WTC11 (cell line): ENCODE measurements at regions not wholly inside any gene's neighbourhood (a gene's known extent, or its start where the extent isn't known, plus 50 kb on each side); places are given as distances from the start of the nearest gene placed in this dataset.

Source experiments
- ATAC-seq: fragments of 200-7000 bp; cut with Tn5 transposase; 2 replicates; pipeline ENCODE4 v1.10.0; 2021; ENCODE audit warnings: mild to moderate bottlenecking, moderate library complexity
- CTCF ChIA-PET: fragments of 300-600 bp; sonication (Branson Sonifier 250); formaldehyde crosslinking; loops from one replicate; lab custom pipeline; 2021; ENCODE audit warnings: antibody characterized with exemption; lab: Charles Lee
- POLR2A ChIA-PET: fragments of 350-600 bp; sonication (Branson Sonifier 250); formaldehyde crosslinking; loops from one replicate; lab custom pipeline; 2021; ENCODE audit warnings: antibody characterized with exemption; lab: Charles Lee
- DNase-seq: peaks from one replicate; pipeline ENCODE4 v3.0.0; 2021; ENCODE audit warnings: low spot score
- H3K27ac Mint-ChIP-seq: 2 replicates; pipeline ENCODE4 v1.8.0; 2021; ENCODE audit warnings: mixed read lengths
- H3K27me3 Mint-ChIP-seq: 2 replicates; pipeline ENCODE4 v1.8.0; 2021; ENCODE audit warnings: low read depth, mild to moderate bottlenecking, moderate library complexity, mixed read lengths
- H3K36me3 Mint-ChIP-seq: 2 replicates; pipeline ENCODE4 v1.8.0; 2021; ENCODE audit warnings: mixed read lengths
- H3K4me1 Mint-ChIP-seq: 2 replicates; pipeline ENCODE4 v1.8.0; 2022; ENCODE audit warnings: mixed read lengths
- H3K4me3 Mint-ChIP-seq: 2 replicates; pipeline ENCODE4 v1.8.0; 2021; ENCODE audit warnings: mild to moderate bottlenecking, moderate library complexity, mixed read lengths
- H3K9me3 Mint-ChIP-seq: 2 replicates; pipeline ENCODE4 v1.8.0; 2021; ENCODE audit warnings: mixed read lengths
- AR ChIP-seq: fragments of 250-450 bp; sonication (Bioruptor Pico); IDR thresholded peaks from 2 replicates; pipeline ENCODE4 v1.9.0; 2021; ENCODE audit warnings: mild to moderate bottlenecking
- CREB1 ChIP-seq: sonication (generic); formaldehyde crosslinking; IDR thresholded peaks from 2 replicates; pipeline ENCODE4 v1.8.0; 2023; ENCODE audit warnings: mild to moderate bottlenecking, missing genetic modification reagents
- CREM ChIP-seq: sonication (generic); formaldehyde crosslinking; IDR thresholded peaks from 2 replicates; pipeline ENCODE4 v1.8.1; 2022; ENCODE audit warnings: mild to moderate bottlenecking, missing genetic modification reagents, moderate library complexity
- ELF4 ChIP-seq: sonication (generic); formaldehyde crosslinking; IDR thresholded peaks from 2 replicates; pipeline ENCODE4 v1.8.1; 2022; ENCODE audit warnings: low read depth, mild to moderate bottlenecking, moderate library complexity, missing genetic modification reagents
- EMX1 ChIP-seq: fragments of 250-450 bp; sonication (Bioruptor Pico); IDR thresholded peaks from 2 replicates; pipeline ENCODE4 v1.8.0; 2021; ENCODE audit warnings: mild to moderate bottlenecking
- FOXK1 ChIP-seq: sonication (generic); formaldehyde crosslinking; IDR thresholded peaks from 2 replicates; pipeline ENCODE4 v1.8.0; 2022; ENCODE audit warnings: mild to moderate bottlenecking, moderate library complexity, missing genetic modification reagents
- FOXP1 ChIP-seq: sonication (generic); formaldehyde crosslinking; IDR thresholded peaks from 2 replicates; pipeline ENCODE4 v1.8.0; 2022; ENCODE audit warnings: missing genetic modification reagents, mild to moderate bottlenecking, moderate library complexity, borderline replicate concordance
- MAX ChIP-seq: sonication (generic); formaldehyde crosslinking; IDR thresholded peaks from 2 replicates; pipeline ENCODE4 v1.8.0; 2022; ENCODE audit warnings: mild to moderate bottlenecking, missing genetic modification reagents
- MLX ChIP-seq: sonication (generic); formaldehyde crosslinking; IDR thresholded peaks from 2 replicates; pipeline ENCODE4 v1.8.1; 2023; ENCODE audit warnings: mild to moderate bottlenecking, missing genetic modification reagents, moderate library complexity
- NFE2L1 ChIP-seq: sonication (generic); formaldehyde crosslinking; IDR thresholded peaks from 2 replicates; pipeline ENCODE4 v1.8.1; 2023; ENCODE audit warnings: missing genetic modification reagents
- PRRX2 ChIP-seq: fragments of 250-450 bp; sonication (Bioruptor Pico); IDR thresholded peaks from 2 replicates; pipeline ENCODE4 v1.8.0; 2021; ENCODE audit warnings: mild to moderate bottlenecking
- SP1 ChIP-seq: sonication (generic); formaldehyde crosslinking; conservative IDR thresholded peaks from 2 replicates; pipeline ENCODE4 v1.8.1; 2022; ENCODE audit warnings: missing genetic modification reagents
- USF2 ChIP-seq: sonication (generic); formaldehyde crosslinking; IDR thresholded peaks from 2 replicates; pipeline ENCODE4 v1.8.1; 2023; ENCODE audit warnings: mild to moderate bottlenecking, missing genetic modification reagents, moderate library complexity
- ZNF121 ChIP-seq: sonication (generic); formaldehyde crosslinking; IDR thresholded peaks from 2 replicates; pipeline ENCODE4 v1.8.0; 2023; ENCODE audit warnings: missing genetic modification reagents
- ZNF317 ChIP-seq: sonication (generic); formaldehyde crosslinking; IDR thresholded peaks from 2 replicates; pipeline ENCODE4 v1.8.1; 2023; ENCODE audit warnings: low read depth, mild to moderate bottlenecking, moderate library complexity, missing genetic modification reagents, borderline replicate concordance
- ZNF423 ChIP-seq: fragments of 250-450 bp; sonication (Bioruptor Pico); IDR thresholded peaks from 2 replicates; pipeline ENCODE4 v2.1.2; 2022; ENCODE audit warnings: mild to moderate bottlenecking, moderate library complexity
- ZNF532 ChIP-seq: fragments of 250-450 bp; sonication (Bioruptor Pico); IDR thresholded peaks from 2 replicates; pipeline ENCODE4 v1.9.0; 2021; ENCODE audit warnings: mild to moderate bottlenecking, borderline replicate concordance
- TF ChIP-seq, protein P1 (sequence below): sonication (generic); formaldehyde crosslinking; conservative IDR thresholded peaks from 2 replicates; pipeline ENCODE4 v1.8.1; 2023; ENCODE audit warnings: mild to moderate bottlenecking, low read depth, missing genetic modification reagents, moderate library complexity

DNA sequence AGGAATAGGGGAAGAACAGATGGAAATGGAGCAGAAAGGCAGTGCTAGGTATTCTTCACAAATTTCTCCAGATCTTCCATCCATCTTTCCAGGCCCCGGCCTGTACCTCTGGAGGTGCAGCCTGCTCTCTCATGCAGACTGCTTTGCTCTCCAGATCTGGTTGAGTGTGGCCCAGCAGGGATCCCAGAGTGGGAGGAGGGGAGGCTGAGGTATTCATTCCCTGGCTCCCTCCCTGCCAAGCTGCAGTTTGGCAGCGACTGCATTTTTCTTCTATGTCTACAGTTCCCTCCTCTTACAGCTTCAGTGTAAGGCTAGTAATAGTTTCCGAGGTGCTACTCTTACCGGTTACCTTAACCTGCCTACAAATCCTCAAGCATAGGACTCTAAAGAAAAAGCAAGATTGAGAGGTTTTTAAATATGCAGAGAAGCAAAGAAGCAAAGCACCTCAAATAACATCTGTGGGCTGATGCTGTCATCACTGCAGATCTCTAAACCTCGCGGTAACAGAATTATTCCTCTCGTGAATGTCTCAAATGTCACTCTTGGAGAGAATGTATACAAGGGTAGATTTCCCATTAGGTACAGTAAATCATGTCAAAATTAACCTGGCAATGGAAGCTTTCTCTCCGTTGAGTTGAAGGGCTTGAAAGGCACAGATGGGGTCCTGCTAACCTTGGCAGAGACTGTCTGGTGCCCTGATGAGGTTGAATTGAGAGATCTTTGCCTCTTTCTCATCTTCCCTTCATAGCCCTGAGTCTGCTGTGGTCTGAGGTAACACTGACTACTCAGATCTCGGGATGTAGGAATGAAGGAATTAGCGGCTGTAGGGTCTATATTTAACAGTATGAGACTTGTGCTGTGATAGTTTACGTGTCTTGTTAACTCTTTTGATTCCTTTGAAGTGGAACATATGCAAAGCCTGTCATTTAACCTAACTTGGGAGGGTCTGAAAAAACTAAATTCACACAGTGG is 297.9 kb upstream of the C11orf87 start:
- peak; percentile 56 for DNase-seq
- no peaks in the 10 kb centered on the region for H3K9me3 Mint-ChIP-seq
- H3K4me3 Mint-ChIP-seq: no peak overlapping the region
- ChIA-PET CTCF (no interaction called here), POLR2A (no interaction called here)
- no peak overlapping the region for H3K27ac Mint-ChIP-seq
- H3K27me3 Mint-ChIP-seq: no peaks in the 10 kb centered on the region
- H3K36me3 Mint-ChIP-seq: no peaks in the 10 kb centered on the region
- peaks cover 30% of the 10 kb centered on the region for H3K4me1 Mint-ChIP-seq
- TF ChIP-seq USF2 (CRISPR knock-in tag) (no peak), MLX (no peak), ZNF317 (CRISPR knock-in tag) (no peak), FOXP1 (no peak), MAX (CRISPR knock-in tag) (no peak), AR (CRISPR knock-in tag) (no peak), FOXK1 (CRISPR knock-in tag) (no peak), CREM (CRISPR knock-in tag) (no peak), ZNF121 (CRISPR knock-in tag) (no peak), EMX1 (CRISPR knock-in tag) (no peak), ZNF532 (CRISPR knock-in tag) (no peak), ZNF423 (peak; percentile 23; the same call in 1 of the 2 replicates), SP1 (CRISPR knock-in tag) (0 out of 2 replicates have a peak, but pooled peaks have one; percentile 33), PRRX2 (CRISPR knock-in tag) (no peak), CREB1 (CRISPR knock-in tag) (no peak), NFE2L1 (CRISPR knock-in tag) (no peak), ELF4 (CRISPR knock-in tag) (no peak)
- TF ChIP-seq, protein P1, sequence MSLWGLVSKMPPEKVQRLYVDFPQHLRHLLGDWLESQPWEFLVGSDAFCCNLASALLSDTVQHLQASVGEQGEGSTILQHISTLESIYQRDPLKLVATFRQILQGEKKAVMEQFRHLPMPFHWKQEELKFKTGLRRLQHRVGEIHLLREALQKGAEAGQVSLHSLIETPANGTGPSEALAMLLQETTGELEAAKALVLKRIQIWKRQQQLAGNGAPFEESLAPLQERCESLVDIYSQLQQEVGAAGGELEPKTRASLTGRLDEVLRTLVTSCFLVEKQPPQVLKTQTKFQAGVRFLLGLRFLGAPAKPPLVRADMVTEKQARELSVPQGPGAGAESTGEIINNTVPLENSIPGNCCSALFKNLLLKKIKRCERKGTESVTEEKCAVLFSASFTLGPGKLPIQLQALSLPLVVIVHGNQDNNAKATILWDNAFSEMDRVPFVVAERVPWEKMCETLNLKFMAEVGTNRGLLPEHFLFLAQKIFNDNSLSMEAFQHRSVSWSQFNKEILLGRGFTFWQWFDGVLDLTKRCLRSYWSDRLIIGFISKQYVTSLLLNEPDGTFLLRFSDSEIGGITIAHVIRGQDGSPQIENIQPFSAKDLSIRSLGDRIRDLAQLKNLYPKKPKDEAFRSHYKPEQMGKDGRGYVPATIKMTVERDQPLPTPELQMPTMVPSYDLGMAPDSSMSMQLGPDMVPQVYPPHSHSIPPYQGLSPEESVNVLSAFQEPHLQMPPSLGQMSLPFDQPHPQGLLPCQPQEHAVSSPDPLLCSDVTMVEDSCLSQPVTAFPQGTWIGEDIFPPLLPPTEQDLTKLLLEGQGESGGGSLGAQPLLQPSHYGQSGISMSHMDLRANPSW (CRISPR knock-in tag): no peak
- ATAC-seq: peak; percentile 74
